GM21619 (cell line): ENCODE measurements at regions not wholly inside any gene's neighbourhood (a gene's known extent, or its start where the extent isn't known, plus 50 kb on each side); places are given as distances from the start of the nearest gene placed in this dataset.
"Not testable (repeated sequence)": the region's sequence is repeated elsewhere in the genome, so short reads cannot be mapped to it uniquely, and the experiment has no call there.

ENCODE experiments used
- ATAC-seq: cut with Tn5 transposase; IDR thresholded peaks from one replicate; pipeline ENCODE4 v1.9.1; 2021; ENCODE audit not compliant: unreplicated experiment

DNA sequence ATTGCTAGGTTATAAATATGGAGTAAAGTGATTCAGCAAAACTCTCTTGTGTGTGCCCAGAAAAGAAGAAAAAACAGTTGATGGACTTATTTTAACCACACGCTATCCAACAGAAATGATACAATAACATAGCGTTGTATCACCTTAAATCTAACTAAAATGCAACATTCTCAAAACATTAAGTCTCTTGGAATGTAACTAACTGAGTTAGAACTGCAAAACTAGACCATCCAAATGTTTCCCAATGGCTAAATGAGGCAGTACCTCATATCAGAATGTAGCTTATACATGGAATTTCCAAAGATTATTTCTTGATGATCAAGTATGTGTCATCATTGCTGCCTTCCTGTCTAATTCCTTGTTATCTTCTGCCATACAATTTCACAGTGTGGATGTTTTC lies 187.9 kb downstream of the CNTN3 start:
- ATAC-seq = no peak

DNA sequence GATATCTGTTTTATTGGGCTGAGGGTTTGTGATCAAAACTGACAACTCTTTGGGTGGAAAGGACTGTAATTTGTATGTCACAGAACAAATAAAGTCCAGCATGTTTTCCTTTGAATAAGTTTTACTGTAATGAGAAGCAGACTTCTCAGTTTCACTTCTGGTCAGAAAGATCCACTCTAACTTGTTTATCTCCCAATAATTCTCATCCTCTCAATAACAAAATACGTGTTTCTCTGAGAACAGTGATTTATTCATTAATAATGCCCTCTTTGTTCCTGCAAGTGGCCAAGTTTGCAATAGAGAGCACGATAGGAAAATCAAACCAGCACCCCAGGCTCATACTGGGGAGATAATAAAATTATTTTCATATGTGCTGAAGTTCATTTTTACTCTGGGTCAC lies 190.6 kb downstream of the CNTN3 start:
- ATAC-seq = no peak

GRCh38 chr3:74420538-74421124 lies 193.8 kb downstream of the CNTN3 start:
- ATAC-seq = no peak

- ATAC-seq = no peak
Measured at GRCh38 chr3:74415731-74416130, 198.7 kb downstream of the CNTN3 start.

GRCh38 chr3:74413547-74414241 lies 200.8 kb downstream of the CNTN3 start:
- ATAC-seq = no peak

GRCh38 chr3:74410276-74410941 lies 204.1 kb downstream of the CNTN3 start:
- no peak for ATAC-seq

DNA sequence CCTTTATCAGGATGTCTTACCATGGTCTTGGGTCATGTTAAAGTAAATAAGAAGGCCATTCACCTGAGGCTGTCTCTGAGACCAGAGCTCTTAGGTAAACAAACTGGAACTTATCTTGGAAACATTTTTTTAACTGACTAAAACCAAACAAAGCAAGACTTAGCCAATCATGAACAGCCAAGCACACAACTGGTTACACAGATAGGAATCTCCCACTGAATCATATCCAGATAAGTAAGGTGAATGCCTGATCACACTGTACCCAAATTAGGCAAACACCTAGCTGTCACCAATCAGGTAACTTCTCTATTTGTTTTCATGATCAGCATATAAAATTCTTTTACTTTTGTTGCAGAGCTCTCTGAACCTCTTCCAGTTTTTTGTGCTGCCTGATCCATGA lies 205.4 kb downstream of the CNTN3 start:
- ATAC-seq = no peak

DNA sequence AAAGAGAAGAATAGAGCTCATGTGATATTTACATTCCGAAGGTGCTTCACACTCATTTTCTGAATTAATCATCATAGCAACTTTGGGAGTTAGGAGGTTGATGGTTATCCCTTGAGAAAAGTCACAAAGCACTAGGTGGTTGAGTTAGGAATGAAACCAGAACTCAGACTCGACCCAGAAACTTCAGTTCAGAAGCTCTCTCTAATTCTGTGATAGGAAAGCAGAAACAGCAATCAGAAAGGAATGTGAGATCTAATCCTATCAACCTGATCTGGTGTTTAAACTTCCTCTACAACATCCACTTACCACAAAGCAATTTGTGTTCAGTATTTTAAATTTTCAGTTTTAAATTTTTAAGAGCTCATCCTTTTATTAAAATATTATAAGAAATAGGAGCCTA lies 211.2 kb downstream of the CNTN3 start:
- no peak for ATAC-seq

DNA sequence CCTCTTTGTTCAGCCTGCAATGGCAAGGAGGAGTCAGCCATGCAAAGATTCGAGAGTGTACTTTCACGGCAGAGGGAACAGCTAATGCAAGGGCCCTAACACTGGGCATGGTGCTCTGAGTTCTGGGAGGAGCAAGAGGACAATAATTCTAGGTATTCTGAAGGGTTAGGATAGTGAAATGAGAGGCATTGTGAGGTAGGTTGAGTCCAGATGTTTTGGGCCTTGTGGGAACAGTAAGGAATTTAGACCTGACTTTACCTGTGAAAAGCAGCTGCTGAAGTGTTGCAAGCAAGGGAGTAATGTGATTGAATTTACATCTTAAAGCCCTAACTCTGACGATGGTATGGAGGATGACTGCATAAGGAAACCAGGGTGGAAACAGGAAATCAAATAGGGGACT lies 211.6 kb downstream of the CNTN3 start:
- no peak for ATAC-seq

DNA sequence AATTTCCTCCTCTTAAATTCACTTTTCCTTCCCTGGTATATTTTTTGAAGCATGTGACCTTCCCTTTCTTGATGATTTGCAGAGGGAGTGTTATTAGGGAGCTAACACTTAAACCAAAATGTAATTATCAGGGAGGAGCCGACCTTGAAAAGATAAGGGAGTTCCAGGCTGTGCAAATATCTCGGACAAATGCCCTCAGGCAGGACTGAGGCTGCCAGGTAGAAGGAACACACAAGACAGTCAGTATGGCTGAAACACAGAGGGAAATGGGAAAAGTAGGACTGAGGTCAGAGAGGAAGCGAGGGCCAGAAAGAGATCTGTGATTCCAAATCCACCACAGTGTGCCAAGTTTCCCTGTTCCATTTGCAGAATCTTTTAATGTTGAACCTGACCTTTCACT lies 221.0 kb downstream of the CNTN3 start:
- no peak for ATAC-seq

- no peak for ATAC-seq
Measured at GRCh38 chr3:74390121-74390877, 224.2 kb downstream of the CNTN3 start.

GRCh38 chr3:74387111-74387735 lies 227.2 kb downstream of the CNTN3 start:
- ATAC-seq = no peak

GRCh38 chr3:74384159-74384558 lies 230.3 kb downstream of the CNTN3 start:
- no peak for ATAC-seq

DNA sequence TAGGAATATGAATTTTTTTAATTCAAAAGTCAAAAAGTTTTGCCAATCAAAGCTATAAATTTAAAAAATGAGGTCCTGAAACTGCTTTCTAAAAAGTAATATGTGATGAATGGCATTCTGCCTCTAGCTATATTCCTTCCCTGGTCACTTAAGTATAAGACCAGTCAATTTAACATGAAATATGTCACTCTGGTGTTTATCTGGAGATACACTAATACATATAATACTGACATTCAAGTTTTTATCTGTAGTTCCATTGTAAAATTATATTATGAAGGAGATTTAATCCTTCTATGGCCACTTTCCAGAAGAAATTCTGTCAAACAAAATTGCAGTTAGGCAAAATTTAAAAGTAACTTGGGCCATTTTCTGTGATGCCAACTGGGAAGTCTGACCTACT lies 236.8 kb downstream of the CNTN3 start:
- no peak for ATAC-seq

GRCh38 chr3:74376323-74376722 lies 238.1 kb downstream of the CNTN3 start:
- not testable (repeated sequence) for ATAC-seq

- ATAC-seq = no peak
Measured at GRCh38 chr3:74375653-74376052, 238.8 kb downstream of the CNTN3 start.

GRCh38 chr3:74372743-74373142 lies 241.7 kb downstream of the CNTN3 start:
- no peak for ATAC-seq

DNA sequence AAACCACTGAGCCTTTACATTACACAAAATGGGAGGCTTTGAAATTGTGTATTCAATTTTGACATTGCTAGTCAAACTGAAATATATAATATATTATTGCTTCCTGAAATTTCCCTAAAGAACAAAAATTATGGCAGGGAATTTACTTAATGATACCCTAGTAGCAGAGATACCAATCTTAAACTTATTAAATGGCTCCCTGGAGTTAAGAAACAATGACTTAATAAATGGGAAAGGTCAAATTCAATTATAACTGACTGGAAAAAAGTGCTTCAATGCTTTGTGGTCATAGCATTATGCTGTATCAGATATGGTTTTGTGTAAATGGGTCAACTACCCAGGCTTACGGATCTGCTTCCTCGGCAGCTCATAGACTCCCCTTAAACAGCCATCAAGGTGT lies 244.1 kb downstream of the CNTN3 start:
- ATAC-seq = no peak

DNA sequence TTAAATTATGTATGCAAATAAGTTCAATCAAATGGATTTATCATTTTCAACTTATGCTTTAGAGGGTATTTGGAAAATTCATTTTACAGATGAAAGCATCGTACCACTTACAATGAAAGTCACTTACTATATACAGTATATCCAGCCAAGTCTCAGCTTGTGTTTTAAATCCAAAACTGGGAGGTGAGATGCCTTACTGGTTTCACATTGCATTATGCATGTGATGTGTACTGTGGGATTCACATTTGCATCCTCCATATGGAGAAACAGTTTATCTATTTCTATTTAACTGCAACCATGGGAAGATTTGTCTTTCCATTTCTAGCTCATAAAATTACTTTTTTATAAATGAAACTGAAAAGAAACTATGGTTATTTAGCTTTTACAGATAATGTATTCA lies 248.1 kb downstream of the CNTN3 start:
- no peak for ATAC-seq

DNA sequence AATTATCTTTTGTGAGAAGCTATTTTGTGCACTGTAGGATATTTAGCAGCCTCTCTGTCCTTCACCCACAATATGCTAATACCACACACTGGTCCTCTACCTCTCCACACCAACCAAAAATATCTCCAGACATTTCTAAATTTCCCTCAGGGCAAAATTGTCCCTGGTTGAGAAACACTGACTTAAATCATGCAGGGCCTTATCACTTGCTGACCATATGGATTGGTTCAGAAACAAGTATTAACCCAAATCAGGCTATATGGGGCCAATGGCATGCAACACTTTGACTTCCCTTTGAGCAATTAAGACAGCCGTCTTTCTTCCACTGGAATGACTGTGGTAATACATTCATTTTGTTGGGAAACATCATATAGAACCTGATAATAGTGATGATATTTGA lies 251.1 kb downstream of the CNTN3 start:
- ATAC-seq = no peak

DNA sequence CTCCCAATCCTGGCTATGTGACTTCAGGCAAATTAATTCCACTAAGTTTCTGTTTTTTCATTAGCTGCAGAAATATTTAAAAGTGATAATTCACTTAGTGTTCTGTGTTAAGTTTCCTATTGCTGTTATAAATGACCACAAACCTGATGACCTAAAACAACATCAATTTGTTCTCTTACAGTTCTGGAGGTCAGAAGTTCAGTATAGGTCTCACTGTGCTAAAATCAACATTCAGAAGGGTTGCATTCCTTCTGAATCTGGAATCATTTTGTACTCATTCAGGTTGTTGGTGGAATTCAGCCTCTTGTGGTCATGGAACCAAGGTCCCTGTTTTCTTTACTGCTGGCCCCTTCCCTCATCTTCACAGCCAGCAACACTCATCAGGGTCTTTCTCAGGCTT lies 254.1 kb downstream of the CNTN3 start:
- ATAC-seq = no peak
